Loucy (cell line): ENCODE measurements at regions not wholly inside any gene's neighbourhood (a gene's known extent, or its start where the extent isn't known, plus 50 kb on each side); places are given as distances from the start of the nearest gene placed in this dataset.

Source experiments
- H2AFZ ChIP-seq: fragments of 200-600 bp; sonication (generic); 2 replicates; pipeline ENCODE4 v1.6.0; 2016; ENCODE audit warnings: antibody characterized with exemption, mild to moderate bottlenecking, low read length, moderate library complexity
- H3F3A ChIP-seq: fragments of 200-600 bp; 2 replicates; pipeline ENCODE4 v1.6.0; 2016; ENCODE audit warnings: antibody characterized with exemption, low read depth, mild to moderate bottlenecking
- H3K27me3 ChIP-seq: fragments of 200-600 bp; sonication (generic); 2 replicates; pipeline ENCODE4 v1.6.1; 2014; ENCODE audit warnings: low read length, mild to moderate bottlenecking; ENCODE audit not compliant: insufficient read depth, poor library complexity, severe bottlenecking
- H3K36me3 ChIP-seq: fragments of 200-600 bp; sonication (generic); 2 replicates; pipeline ENCODE4 v1.6.1; 2016; ENCODE audit warnings: low read length; ENCODE audit not compliant: insufficient read depth
- H3K4me1 ChIP-seq: fragments of 200-600 bp; sonication (generic); 2 replicates; pipeline ENCODE4 v1.5.1; 2014; ENCODE audit warnings: low read length, mild to moderate bottlenecking; ENCODE audit not compliant: insufficient read depth, poor library complexity, severe bottlenecking
- H3K4me2 ChIP-seq: fragments of 200-600 bp; sonication (generic); 2 replicates; pipeline ENCODE4 v1.6.0; 2014; ENCODE audit warnings: antibody characterized with exemption, low read length, low read depth, mild to moderate bottlenecking; ENCODE audit not compliant: poor library complexity, severe bottlenecking
- H3K4me3 ChIP-seq: fragments of 200-600 bp; sonication (generic); 2 replicates; pipeline ENCODE4 v1.5.1; 2014; ENCODE audit warnings: low read length, mild to moderate bottlenecking, mixed read lengths; ENCODE audit not compliant: poor library complexity, severe bottlenecking
- H3K79me2 ChIP-seq: fragments of 200-600 bp; sonication (generic); 2 replicates; pipeline ENCODE4 v1.6.1; 2014; ENCODE audit warnings: low read length; ENCODE audit not compliant: insufficient read depth
- H3K9ac ChIP-seq: fragments of 200-600 bp; sonication (generic); 2 replicates; pipeline ENCODE4 v1.6.0; 2014; ENCODE audit warnings: mild to moderate bottlenecking, low read depth, low read length, moderate library complexity; ENCODE audit not compliant: poor library complexity, severe bottlenecking
- H3K9me2 ChIP-seq: fragments of 200-600 bp; sonication (generic); replicated peaks from 2 replicates; pipeline ENCODE4 v1.6.1; 2016; ENCODE audit warnings: low read depth, low read length, mixed read lengths
- H3K9me3 ChIP-seq: fragments of 200-600 bp; sonication (generic); 2 replicates; pipeline ENCODE4 v1.6.1; 2014; ENCODE audit warnings: mild to moderate bottlenecking, antibody characterized with exemption, low read length, low read depth; ENCODE audit not compliant: insufficient read depth
- H4K20me1 ChIP-seq: fragments of 200-600 bp; sonication (generic); 2 replicates; pipeline ENCODE4 v1.6.0; 2014; ENCODE audit warnings: antibody characterized with exemption, low read length, mild to moderate bottlenecking; ENCODE audit not compliant: insufficient read depth, poor library complexity, severe bottlenecking
- CTCF ChIP-seq: fragments of 200-600 bp; sonication (generic); conservative IDR thresholded peaks from 2 replicates; pipeline ENCODE4 v1.5.1; 2014; ENCODE audit warnings: mild to moderate bottlenecking, antibody characterized with exemption, low read length
- EZH2phosphoT487 ChIP-seq: fragments of 200-600 bp; IDR thresholded peaks from 2 replicates; pipeline ENCODE4 v1.6.1; 2018; ENCODE audit warnings: antibody characterized with exemption, mild to moderate bottlenecking, moderate library complexity, borderline replicate concordance

DNA sequence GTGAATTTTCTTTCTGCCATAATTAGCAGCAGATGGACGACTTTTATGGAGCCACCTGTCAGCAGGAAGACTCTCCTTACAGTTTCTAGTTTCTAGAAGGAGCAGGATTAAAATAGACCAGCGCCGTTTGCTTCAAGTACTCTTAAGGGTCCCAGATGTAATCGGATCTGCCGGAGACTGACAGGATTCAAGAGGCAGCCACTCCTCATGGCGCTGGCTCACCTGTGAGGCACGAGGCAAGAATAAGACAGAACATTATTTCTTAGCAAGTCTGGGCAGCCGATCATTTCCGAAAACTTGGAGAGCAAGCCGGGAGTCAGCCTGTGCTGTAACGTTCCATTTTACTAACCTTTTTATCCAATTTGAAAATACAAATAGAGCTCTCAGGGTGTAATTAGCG is 410.4 kb upstream of the RORA start:
- Histone ChIP-seq H3K4me1 (no peaks in the 10 kb centered on the region), H4K20me1 (no peaks in the 10 kb centered on the region), H3K9me2 (no peaks in the 10 kb centered on the region), H3F3A (no peaks in the 10 kb centered on the region), H3K9ac (no peak overlapping the region), H2AFZ (no peak overlapping the region), H3K79me2 (no peaks in the 10 kb centered on the region), H3K4me2 (no peak overlapping the region), H3K27me3 (no peaks in the 10 kb centered on the region), H3K9me3 (no peaks in the 10 kb centered on the region), H3K4me3 (no peak overlapping the region), H3K36me3 (no peaks in the 10 kb centered on the region)
- TF ChIP-seq CTCF (no peak), EZH2phosphoT487 (no peak)

GRCh38 chr15:61634837-61635236 is 405.7 kb upstream of the RORA start:
- H3F3A ChIP-seq: no peaks in the 10 kb centered on the region
- H4K20me1 ChIP-seq: no peaks in the 10 kb centered on the region
- no peak overlapping the region for H3K4me3 ChIP-seq
- H2AFZ ChIP-seq: no peak overlapping the region
- H3K9me3 ChIP-seq: no peaks in the 10 kb centered on the region
- H3K9me2 ChIP-seq: no peaks in the 10 kb centered on the region
- TF ChIP-seq EZH2phosphoT487 (no peak), CTCF (no peak)
- no peaks in the 10 kb centered on the region for H3K4me1 ChIP-seq
- no peaks in the 10 kb centered on the region for H3K36me3 ChIP-seq
- no peaks in the 10 kb centered on the region for H3K27me3 ChIP-seq
- no peak overlapping the region for H3K9ac ChIP-seq
- H3K79me2 ChIP-seq: no peaks in the 10 kb centered on the region
- H3K4me2 ChIP-seq: no peak overlapping the region

DNA sequence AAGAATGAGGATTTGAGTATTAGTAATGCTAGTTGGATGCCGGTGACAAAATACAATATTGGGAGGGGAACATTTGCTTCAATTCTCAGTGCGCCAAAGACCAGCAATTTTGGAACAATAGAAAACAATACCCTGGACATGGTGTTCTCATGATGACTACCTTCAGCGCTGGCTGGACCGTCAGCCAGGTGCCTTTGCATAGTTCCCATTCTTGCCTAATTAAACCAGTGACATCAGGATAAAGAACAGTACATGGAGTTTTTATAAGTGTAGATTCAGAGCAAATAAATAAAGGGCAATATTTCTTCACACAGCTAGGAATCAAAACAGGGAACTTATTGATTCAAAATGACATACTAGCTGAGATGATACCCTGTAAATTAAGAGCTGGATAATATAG is 404.8 kb upstream of the RORA start:
- Histone ChIP-seq H3K9me2 (no peaks in the 10 kb centered on the region), H3K9ac (no peak overlapping the region), H3K36me3 (no peaks in the 10 kb centered on the region), H3K4me3 (no peak overlapping the region), H3K4me1 (no peaks in the 10 kb centered on the region), H4K20me1 (no peaks in the 10 kb centered on the region), H3K9me3 (no peaks in the 10 kb centered on the region), H3F3A (no peaks in the 10 kb centered on the region), H2AFZ (no peak overlapping the region), H3K79me2 (no peaks in the 10 kb centered on the region), H3K27me3 (no peaks in the 10 kb centered on the region), H3K4me2 (no peak overlapping the region)
- no peak for TF ChIP-seq CTCF
- no peak for TF ChIP-seq EZH2phosphoT487
